ENCODE measurements at regions not wholly inside any gene's neighbourhood (a gene's known extent, or its start where the extent isn't known, plus 50 kb on each side); places are given as distances from the start of the nearest gene placed in this dataset.

DNA sequence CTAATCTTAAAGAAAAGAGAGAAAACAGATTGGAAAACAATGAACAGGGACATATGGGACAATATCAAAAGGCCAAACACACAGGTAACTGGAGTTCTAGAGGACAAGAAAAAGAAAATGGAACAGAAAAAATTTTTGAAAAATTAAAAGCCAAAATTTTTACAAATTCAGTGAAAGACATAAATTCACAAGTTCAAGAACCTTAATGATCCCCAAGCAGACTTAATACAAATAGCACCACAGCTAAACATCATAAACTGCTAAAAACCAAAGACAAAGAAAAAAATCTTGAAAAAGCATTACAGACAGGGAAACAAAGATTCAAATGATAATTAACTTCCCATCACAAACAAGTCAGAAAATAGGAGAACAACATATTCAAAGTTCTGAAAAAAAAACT is 338.5 kb upstream of the SLC30A5 start:
- TF ChIP-seq, protein P1, sequence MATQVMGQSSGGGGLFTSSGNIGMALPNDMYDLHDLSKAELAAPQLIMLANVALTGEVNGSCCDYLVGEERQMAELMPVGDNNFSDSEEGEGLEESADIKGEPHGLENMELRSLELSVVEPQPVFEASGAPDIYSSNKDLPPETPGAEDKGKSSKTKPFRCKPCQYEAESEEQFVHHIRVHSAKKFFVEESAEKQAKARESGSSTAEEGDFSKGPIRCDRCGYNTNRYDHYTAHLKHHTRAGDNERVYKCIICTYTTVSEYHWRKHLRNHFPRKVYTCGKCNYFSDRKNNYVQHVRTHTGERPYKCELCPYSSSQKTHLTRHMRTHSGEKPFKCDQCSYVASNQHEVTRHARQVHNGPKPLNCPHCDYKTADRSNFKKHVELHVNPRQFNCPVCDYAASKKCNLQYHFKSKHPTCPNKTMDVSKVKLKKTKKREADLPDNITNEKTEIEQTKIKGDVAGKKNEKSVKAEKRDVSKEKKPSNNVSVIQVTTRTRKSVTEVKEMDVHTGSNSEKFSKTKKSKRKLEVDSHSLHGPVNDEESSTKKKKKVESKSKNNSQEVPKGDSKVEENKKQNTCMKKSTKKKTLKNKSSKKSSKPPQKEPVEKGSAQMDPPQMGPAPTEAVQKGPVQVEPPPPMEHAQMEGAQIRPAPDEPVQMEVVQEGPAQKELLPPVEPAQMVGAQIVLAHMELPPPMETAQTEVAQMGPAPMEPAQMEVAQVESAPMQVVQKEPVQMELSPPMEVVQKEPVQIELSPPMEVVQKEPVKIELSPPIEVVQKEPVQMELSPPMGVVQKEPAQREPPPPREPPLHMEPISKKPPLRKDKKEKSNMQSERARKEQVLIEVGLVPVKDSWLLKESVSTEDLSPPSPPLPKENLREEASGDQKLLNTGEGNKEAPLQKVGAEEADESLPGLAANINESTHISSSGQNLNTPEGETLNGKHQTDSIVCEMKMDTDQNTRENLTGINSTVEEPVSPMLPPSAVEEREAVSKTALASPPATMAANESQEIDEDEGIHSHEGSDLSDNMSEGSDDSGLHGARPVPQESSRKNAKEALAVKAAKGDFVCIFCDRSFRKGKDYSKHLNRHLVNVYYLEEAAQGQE (IDR thresholded peaks at IDR 0.05; ENCODE audit: insufficient read depth in 1 of 2, low read depth in 2 of 2, low read length in 2 of 2) = no peak
- TF ChIP-seq POLR2AphosphoS5 (IDR thresholded peaks at IDR 0.05; ENCODE audit: low read depth, low read length) = no peak
- no peak for TF ChIP-seq FOXP2 (optimal IDR thresholded peaks at IDR 0.05; ENCODE audit: borderline replicate concordance, extremely low read depth, extremely low read length, insufficient read depth)

All from PFSK-1 (cell line).